AG04450 (cell line): ENCODE measurements at regions not wholly inside any gene's neighbourhood (a gene's known extent, or its start where the extent isn't known, plus 50 kb on each side); places are given as distances from the start of the nearest gene placed in this dataset.

Experiments
- CTCF ChIA-PET: fragments of 300-600, 350-600 bp; formaldehyde crosslinking; extraction: SDS; loops from one replicate; lab custom pipeline; 2022; ENCODE audit warnings: antibody characterized with exemption, inconsistent platforms; lab: Charles Lee
- POLR2A ChIA-PET: fragments of 350-600 bp; formaldehyde crosslinking; extraction: SDS; loops from one replicate; lab custom pipeline; 2021; ENCODE audit warnings: antibody characterized with exemption, inconsistent platforms; lab: Yijun Ruan, JAX
- DNase-seq: peaks from one replicate; pipeline ENCODE4 v3.0.0-alpha.2; 2011; ENCODE audit warnings: low read depth, low spot score
- H3K27ac ChIP-seq: one replicate; pipeline ENCODE4 v1.5.1; 2012; ENCODE audit warnings: low read depth, low read length, control low read depth
- H3K27me3 ChIP-seq: one replicate; pipeline ENCODE4 v1.6.0; 2012; ENCODE audit warnings: low read length; ENCODE audit not compliant: control insufficient read depth, insufficient read depth
- H3K4me3 ChIP-seq: 2 replicates; pipeline ENCODE4 v1.5.1; 2011; ENCODE audit warnings: mild to moderate bottlenecking, low read depth, low read length, control low read depth
- H3K9me3 ChIP-seq: 2 replicates; pipeline ENCODE4 v1.5.1; 2012; ENCODE audit warnings: low read length; ENCODE audit not compliant: control insufficient read depth, insufficient read depth
- CTCF ChIP-seq: IDR thresholded peaks from 2 replicates; pipeline ENCODE4 v1.5.1; 2011; ENCODE audit warnings: low read depth, low read length, control low read depth, inconsistent platforms

- CTCF ChIA-PET = no interaction called here
- peaks cover 2% of the 10 kb centered on the region; the same call in 1 of the 2 replicates for H3K9me3 ChIP-seq
- no peak for DNase-seq
- TF ChIP-seq CTCF = no peak
- H3K4me3 ChIP-seq = no peak overlapping the region
- H3K27me3 ChIP-seq = no peaks in the 10 kb centered on the region
- H3K27ac ChIP-seq = no peak overlapping the region
- POLR2A ChIA-PET = no interaction called here
Observed at GRCh38 chr1:79478160-79478559, 471.6 kb upstream of the ADGRL4 start.

- TF ChIP-seq CTCF = no peak
- no peaks in the 10 kb centered on the region for H3K9me3 ChIP-seq
- ChIA-PET CTCF (interaction anchor here (0.7 to 0.8 kb wide), 2 partner anchors 212 to 633 kb away, joined by 3 to 4 read pairs; no protein-coding TSS in a partner anchor), POLR2A (no interaction called here)
- H3K27me3 ChIP-seq = no peaks in the 10 kb centered on the region
- no peak overlapping the region for H3K27ac ChIP-seq
- H3K4me3 ChIP-seq = no peak overlapping the region
- no peak for DNase-seq
Observed at GRCh38 chr1:79472067-79472656, 465.6 kb upstream of the ADGRL4 start.

GRCh38 chr1:79469139-79469538 lies 462.6 kb upstream of the ADGRL4 start:
- Histone ChIP-seq H3K4me3 (no peak overlapping the region), H3K27me3 (no peaks in the 10 kb centered on the region), H3K9me3 (no peaks in the 10 kb centered on the region), H3K27ac (no peak overlapping the region)
- ChIA-PET CTCF (no interaction called here), POLR2A (no interaction called here)
- DNase-seq = no peak
- TF ChIP-seq CTCF = no peak

GRCh38 chr1:79460773-79461436 lies 454.4 kb upstream of the ADGRL4 start:
- no peak overlapping the region for H3K4me3 ChIP-seq
- POLR2A ChIA-PET = no interaction called here
- TF ChIP-seq CTCF = no peak

GRCh38 chr1:79457562-79458224 lies 451.2 kb upstream of the ADGRL4 start:
- H3K9me3 ChIP-seq = no peaks in the 10 kb centered on the region
- no peak overlapping the region for H3K27ac ChIP-seq
- no peak for TF ChIP-seq CTCF
- no peak for DNase-seq
- H3K4me3 ChIP-seq = no peak overlapping the region
- no peaks in the 10 kb centered on the region for H3K27me3 ChIP-seq
- CTCF ChIA-PET = interaction anchor here (0.7 kb wide), 1 partner anchor 214 kb away, joined by 3 read pairs; no protein-coding TSS in a partner anchor
- POLR2A ChIA-PET = no interaction called here

More at GRCh38 chr1:79460773-79461436, 454.4 kb upstream of the ADGRL4 start:
- Histone ChIP-seq H3K27ac (no peak overlapping the region), H3K9me3 (no peaks in the 10 kb centered on the region), H3K27me3 (no peaks in the 10 kb centered on the region)
- DNase-seq = no peak
- CTCF ChIA-PET = no interaction called here
